NCI-H2107 (cell line): ENCODE measurements at regions not wholly inside any gene's neighbourhood (a gene's known extent, or its start where the extent isn't known, plus 50 kb on each side); places are given as distances from the start of the nearest gene placed in this dataset.
"Not testable (repeated sequence)": the region's sequence is repeated elsewhere in the genome, so short reads cannot be mapped to it uniquely, and the experiment has no call there.

Source experiments
- DNase-seq: peaks from one replicate; lab custom pipeline; 2025; lab: John Stamatoyannopoulos, UW

DNA sequence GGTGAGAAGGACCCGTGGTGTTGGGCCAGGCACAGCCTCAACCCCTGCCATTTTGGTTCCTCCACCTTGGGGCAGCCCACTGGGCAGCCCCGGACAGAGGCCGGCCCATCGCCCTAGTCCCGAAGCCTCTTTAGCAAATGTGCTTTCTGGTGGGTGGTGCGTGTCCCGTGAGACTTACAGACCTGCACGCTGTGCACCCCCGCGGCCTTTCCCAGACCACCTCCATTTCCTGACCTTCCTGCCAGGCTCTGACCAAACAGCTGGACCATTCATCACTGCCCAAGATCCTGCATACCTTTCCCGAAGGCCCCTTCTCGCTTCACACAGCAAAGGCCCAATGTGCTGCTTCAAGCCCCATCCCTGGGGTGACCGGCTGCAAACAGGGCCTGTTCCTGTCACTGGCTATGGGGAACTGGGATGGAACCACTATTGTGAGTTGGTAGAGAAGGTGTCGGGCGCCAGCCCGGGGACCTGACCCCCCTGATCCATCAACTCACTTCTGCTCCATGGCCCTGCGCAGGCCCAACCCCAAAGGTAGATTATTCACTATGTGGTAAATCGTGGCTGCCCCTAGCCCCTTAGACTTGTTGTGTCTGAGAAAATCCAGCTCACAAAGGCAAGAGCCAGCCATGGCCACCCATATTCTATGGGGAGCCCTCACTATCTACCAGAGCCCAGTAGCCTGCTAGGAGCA, 341.0 kb downstream of the EIPR1 start:
- no peak for DNase-seq

DNA sequence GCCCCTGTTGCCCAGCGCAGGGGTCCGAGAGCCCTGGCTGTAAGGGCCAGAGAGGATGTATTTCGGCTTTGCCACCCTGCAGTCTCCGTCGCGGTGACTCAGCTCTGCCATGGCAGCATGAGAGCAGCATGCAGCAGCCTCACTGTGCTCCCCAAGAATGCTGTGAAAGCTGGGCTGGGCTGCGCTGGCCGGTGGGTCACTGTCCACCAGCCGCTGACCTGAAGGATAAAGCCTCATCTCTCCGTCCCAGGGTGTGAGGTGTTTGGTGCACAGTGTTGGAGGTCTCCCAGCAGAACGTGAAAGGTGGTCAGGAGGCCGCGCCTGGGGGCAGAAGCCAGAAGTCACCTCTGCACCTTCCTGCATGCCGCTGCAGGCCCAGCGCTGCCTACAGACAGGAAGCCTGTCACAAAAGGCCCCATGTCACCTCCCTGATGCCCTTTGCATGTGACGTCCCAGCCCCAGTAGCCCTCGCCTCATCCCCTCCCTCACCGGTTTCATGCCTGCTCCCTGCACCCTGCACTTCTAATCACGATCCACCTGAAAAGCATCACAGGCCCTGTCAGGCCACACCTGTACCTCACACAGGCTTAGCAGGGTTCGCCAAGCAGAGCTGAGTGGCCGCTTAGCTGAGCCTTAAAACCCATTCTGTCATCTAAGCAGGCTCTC, 342.1 kb downstream of the EIPR1 start:
- no peak for DNase-seq

DNA sequence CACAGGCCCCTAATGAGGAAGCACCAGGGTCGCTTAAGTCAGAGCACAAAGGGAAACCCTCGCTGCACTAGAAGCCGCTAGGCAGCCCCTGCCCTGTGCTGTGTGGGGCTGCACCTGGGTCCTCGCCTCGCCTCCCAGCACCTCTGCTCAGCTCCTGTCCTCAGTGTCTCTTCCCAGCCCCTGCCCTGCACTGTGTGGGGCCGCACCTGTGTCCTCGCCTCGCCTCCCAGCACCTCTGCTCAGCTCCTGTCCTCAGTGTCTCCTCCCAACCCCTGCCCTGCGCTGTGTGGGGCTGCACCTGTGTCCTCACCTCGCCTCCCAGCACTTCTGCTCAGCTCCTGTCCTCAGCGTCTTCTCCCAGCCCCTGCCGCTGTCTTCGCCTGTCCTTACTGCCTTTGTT, 342.8 kb downstream of the EIPR1 start:
- DNase-seq, result no peak

DNA sequence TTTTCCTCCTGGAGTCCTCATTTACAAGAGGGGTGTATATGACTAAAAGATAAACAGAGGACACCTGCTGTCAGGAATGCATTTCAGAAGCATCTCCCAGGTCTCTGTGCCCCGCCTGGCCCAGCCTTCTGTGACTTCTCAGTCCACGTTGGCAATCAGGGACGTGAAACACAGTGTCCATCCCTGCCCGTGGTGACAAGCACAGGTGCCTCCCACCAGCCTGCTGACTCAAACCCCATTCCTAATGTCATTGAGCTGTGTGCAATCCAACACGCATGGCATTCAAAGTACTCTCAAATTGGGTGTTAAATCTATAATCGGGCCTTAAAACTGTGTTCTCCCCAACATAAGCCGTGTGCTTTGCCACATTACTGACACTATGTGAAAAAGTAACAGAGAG, 343.2 kb downstream of the EIPR1 start:
- no peak for DNase-seq

DNA sequence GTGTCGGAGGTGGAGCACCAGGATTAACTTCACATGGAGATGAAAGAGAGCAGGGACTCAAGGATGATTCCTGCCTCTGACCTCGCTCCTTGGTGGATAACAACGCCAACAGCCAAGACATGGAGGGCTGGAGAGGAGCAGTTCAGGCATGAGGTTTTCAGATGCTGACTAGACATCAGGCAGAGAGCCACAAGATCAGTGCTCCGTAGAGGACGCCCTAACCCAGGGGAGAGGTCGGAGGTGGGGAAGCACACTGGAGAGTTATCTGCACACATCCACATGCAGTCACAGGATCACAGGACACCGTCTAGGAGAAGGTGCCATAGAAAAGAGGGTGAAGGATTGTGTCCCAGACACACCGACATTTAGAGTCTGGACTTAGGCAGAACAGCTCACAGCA, 344.3 kb downstream of the EIPR1 start:
- no peak for DNase-seq

DNA sequence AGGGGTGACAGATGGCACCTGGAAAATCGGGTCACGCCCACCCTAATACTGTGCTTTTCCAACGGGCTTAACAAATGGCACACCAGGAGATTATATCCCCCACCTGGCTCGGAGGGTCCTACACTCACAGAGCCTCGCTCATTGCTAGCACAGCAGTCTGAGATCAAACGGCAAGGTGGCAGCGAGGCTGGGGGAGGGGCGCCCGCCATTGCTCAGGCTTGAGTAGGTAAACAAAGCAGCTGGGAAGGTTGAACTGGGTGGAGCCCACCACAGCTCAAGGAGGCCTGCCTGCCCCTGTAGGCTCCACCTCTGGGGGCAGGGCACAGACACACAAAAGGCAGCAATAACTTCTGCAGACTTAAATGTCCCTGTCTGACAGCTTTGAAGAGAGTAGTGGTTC, 346.8 kb downstream of the EIPR1 start:
- not testable (repeated sequence) for DNase-seq

DNA sequence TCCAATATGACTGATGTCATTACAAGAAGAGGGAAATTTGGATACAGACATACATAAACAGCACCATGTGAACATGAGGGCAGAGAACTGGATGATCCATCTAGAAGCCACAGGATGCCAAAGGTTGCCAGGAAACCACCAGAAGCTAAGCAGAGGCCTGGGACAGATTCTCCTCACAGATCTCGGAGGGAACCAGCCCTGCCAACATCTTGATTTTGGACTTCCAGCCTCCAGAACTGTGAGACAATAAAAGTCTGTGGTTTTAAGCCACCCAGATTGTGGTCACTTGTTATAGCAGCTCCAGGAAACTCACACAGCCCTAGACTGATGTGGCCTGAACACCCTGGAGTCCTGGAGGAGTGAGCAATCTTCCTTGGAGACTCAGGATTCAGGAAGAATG, 351.6 kb downstream of the EIPR1 start:
- DNase-seq, result no peak

DNA sequence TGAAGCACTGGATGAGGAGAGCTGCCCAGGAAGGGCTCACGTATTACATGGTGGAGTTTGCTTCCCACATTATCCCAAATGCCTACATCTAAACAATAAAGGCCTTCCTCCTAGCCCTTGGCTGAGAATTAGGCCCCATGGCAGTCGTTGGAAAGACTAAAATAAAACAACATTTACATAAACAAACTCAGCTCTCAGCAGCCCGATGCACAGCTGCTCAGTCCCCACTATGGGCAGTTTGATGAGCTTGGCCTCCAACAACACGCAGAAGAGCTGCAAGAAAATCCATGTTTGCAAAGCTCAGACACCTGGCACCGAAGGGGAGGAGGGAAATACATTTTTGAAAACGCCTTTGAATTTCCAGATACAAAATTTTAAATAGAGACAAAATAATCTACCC, 352.4 kb downstream of the EIPR1 start:
- DNase-seq, result no peak

DNA sequence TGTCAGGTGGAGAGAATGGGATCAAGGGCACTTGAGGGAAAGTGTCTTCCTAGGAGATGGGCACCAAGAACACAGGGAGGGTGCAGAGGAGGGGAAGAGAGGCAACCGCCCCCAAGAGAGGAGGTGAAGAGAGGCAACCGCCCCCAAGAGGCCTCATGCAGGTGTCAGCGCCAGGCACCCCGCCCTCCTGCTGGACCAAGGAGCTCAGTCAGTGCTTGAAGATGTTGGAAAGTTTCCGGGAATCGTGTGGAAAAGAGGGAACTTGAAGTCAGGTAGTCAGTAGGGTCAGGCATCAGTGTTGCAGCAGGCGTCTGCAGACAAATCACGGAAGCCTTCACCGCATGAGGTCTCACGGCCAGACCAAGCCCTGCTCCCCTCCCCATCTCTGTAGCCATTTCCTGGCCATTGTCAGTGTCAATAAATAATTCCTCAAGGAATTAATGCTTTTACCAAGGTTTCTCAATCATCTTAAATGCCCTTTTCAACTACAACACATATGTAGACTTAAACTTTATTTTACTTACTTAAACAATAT, 353.1 kb downstream of the EIPR1 start:
- DNase-seq, result no peak

DNA sequence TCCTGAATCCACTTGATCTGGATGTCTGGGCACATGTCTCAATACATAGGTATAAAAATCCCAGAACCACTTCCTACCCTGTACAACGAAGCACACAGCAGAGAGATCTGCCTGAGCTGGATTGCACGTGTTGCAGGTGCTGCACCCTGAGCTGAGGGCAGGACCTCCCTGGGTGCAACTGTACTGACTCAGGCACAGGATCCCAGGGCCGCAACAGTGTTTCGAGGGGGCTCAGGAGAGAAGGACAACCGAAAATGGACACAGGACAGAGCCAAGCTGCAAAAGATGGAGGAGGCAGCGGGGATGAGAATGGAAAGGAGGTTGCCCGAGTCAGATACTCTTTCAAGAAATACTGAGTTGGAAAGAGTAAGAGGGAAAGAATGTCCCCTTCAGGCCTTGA, 354.1 kb downstream of the EIPR1 start:
- no peak for DNase-seq

DNA sequence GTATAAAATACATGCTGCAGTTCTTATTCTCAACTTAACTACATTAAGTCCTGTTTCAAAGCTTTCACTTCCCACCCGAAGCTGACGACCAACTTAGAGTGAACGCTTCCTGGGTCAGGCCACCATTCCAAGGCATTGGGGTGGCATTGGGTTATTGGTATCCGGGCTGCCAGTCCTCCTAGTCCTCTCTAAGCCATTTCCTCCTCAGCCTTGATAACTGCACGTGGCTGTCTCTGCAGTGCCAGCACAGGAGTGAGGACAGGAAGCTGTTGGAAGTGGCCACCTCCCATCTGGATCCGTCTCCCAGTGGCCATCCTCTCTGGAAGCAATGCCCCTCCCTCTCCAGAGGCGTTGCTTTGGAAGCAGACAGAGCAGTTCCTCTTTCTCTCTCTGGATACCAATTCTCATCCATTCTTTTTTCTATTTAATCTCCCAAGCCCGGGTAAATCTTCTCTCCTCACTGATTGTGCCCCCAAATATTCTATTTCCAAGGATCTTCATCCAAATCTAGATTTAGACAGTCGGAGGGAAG, 354.7 kb downstream of the EIPR1 start:
- no peak for DNase-seq

DNA sequence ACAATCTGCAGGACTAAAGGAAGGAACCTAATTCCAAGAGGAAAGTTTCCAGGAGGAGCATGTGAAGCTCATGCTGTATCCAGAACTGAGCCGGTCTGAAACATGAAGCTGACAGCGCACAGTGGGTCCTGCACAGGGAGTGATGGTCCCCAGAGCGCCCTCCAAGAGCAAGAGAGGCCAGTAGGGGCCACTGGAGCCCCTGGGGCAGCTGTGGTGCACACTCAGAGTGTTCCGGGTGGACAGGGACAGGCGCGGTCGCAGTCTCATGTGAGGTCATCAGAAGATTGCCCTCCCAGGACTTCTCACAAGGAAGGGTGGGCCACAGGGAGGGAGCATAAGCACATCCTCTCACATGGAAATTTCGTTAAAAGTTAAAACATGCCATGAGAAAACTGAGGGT, 355.9 kb downstream of the EIPR1 start:
- DNase-seq, result no peak

DNA sequence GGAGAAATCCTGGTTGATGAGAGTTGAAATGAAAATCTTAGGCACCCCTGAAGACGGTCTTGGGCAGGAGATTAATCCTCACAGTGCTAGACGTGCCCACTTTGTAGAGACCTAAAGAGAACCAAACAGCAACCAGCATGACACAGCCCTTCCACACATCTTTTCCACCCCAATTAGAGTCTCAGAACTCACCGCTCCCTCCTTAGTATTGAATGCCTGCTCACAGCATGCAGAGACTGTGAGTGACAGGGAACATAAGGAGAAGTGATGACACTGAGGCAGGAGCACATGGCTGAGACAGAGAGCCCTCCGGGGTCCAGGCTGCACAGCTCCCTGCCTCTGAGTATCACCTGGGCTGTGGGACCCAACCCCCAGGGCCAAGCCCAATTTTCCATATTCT, 367.6 kb downstream of the EIPR1 start:
- no peak for DNase-seq

DNA sequence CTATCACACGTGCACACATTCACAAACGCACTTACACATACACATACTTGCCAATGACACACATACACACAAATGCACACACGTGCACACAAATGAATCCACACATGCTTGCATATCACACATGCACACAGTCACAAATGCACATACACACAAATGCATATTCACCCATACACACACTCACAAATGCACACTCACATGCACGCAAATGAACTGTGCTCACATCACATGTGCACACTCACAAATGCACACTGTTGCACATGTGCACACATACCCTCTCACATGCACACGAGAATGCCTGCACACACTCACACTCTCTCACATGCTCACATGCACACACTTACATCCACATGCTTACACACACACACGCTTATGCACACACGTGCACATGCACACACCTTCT, 368.1 kb downstream of the EIPR1 start:
- DNase-seq, result no peak

DNA sequence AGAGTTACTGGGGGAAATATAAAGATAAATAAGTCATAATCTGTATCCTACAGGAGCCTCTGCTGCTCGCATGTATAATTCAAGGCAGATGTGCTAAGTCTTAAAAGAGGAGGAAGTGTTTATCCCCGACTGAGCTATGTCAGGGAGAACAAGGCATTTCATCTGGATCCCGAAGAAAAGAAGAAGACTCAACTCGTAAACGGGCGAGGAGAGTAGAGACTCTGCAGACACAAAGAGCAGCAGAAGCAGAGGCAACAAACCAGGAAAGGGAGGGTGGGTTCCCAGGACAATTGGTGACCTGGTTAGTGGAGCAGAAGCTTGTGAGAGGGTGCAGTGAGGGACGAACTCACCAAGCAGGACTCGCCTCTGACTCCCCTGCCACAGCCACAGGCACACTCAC, 368.6 kb downstream of the EIPR1 start:
- no peak for DNase-seq

DNA sequence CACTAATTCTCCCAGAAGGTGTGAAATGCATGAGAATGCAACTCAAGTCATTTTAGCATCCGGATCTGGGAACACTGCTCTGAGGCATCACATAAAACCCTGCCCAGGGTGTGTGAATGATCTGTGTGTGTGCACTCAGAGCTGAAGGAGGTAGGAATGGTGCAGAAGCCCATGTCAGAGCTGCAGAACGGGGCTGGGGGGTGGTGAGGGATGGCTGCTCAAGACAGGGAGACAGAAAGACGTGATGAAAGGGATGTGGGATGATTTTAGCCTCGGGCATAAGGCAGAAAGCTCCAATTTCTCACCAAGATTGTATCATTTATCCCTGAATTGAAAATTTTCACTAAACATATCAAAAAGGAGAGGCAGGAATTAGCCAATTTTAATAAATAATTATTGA, 369.1 kb downstream of the EIPR1 start:
- DNase-seq, result no peak

DNA sequence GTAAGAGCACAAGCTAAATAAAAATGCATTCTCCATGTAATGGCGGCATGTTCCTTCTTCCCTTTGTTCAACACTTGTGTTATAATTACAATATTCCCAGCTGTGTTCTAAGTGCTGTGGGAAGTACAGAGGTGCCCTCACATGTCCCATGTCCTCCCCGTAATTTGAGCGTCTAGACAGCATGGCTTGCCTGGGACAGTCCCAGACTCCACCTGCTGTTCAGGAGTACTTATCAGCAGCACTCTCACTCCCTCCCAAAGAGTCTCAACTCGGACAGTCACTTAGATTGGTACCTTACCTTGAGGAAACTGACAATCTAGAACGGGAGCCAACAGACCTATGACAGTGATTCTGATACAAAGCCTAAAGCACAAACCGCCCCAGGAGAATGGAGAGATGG, 370.5 kb downstream of the EIPR1 start:
- no peak for DNase-seq

DNA sequence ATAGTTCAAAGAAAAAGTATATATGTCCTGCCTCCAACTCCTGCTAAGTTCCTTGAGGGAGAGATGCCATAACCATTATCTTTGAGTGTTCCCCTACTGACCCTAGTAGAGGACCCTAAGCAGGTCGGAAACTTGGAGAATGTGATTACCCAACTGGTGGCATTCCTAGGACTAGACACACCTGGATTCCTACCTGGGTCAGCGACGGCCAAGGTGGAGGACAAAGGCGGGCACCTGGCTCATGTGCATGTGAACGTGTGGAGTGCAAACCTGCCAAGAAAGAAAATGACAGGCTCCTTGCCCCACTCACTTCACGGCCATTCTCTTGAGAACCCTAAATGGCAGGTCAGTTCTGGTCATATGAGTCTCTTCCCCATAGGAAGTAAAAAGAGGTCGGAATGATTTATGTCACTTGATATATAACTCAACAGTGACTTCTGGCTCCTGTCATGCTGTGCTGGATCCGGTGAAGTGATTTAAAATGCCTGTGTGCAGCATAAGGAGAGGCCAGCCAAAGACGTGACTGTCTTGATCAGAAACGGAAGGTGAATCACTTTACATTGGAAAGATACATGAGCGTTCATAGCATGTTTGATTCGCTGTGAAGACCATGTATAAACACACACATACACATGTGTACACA, 371.6 kb downstream of the EIPR1 start:
- no peak for DNase-seq

DNA sequence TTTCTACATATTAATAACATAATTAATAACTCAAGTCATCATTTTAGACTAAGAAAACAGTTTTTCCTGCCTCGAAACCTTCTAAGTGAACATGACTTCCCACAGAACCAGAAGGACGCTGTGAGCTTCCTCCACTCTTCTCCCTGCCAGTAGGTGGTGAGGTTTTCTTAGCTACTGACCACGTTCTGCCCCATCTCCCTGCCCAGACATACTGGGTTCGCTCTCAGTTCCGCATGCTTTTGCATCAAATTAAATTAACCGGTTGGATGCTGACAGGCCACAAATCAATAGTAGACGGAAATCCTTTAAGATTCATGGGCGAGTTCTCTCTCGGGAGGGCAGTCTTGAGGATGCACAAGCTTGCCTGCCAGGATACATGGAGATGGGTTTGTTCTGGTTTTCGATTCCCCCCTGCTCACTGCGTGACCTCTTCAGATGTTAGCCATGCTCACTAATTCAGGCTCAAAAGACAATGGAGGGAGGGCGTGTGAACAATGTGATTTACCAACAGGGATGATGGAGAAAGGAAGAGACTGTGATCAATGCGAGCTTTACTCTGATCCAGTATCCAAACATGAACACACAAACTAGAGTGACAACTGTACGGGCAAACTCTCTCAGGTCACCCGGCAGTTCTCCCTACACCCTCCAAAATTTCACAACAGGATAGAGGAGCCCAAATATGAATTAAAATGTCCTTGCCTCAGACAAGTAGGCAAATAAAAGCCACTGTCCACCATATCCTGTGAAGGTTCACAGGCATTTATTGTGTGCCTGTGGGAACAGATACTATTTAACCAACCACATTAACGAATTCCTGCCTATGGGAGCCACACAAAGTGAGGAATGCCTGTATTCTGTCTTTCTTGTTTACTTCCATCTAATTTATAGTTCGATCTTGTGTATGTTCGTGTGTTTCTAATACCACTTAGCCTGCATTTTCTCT, 375.7 kb downstream of the EIPR1 start:
- DNase-seq, result no peak

DNA sequence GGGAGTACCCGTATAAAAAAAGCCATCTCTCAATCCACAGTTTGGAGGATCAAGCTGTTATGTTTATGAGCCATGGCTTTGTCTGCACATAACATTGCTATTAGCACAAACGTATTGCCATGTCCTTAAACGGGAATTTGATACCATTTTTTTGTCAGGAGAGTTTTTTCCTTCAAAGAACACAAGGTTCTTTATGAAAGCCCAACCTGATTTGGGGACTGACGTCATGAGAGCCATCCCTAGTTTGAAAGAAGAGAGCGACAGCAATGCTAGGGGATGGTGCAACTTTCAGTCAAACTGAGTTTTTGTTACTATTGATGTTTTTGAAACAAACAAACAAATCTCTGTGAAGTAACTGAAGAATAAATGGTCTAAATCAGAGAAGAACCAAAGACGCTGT, 376.6 kb downstream of the EIPR1 start:
- DNase-seq, result no peak

DNA sequence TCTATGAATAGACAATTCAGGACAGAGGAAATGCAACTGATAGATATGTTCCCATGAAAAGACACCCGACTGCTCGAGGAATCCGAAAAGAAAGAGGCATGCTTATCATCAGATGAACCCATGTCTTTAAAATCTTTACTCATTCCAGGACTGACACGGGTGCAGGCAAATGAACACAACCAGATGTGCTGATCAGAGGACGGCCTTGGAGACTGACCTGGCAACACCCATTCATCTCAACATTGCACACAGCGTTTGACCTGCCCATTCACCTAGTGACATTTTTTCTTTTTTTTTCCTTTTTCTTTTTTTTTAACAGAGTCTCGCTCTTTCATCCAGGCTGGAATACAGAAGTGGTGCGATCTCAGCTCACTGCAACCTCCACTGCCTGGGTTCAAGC, 377.5 kb downstream of the EIPR1 start:
- DNase-seq, result no peak

DNA sequence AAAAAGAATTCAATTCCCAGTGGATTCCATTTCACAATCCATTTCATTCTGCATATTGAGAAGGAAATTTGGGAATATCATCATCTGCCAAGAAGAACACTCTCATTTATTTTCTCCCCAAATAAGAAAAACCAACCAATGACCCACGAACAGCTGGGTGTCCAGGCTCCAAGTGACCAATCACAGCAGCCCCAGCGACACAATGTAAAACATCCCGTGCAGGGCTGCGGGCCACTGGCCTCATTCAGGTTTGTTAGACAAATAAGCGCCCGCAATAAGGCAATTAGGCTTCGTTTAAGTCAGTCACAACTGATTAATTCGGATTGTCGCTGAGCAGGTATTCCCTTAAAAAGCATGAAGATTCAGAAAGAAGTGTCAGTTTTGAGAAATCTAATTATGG, 378.6 kb downstream of the EIPR1 start:
- DNase-seq, result no peak
